ENCODE measurements at regions not wholly inside any gene's neighbourhood (a gene's known extent, or its start where the extent isn't known, plus 50 kb on each side); places are given as distances from the start of the nearest gene placed in this dataset.

DNA sequence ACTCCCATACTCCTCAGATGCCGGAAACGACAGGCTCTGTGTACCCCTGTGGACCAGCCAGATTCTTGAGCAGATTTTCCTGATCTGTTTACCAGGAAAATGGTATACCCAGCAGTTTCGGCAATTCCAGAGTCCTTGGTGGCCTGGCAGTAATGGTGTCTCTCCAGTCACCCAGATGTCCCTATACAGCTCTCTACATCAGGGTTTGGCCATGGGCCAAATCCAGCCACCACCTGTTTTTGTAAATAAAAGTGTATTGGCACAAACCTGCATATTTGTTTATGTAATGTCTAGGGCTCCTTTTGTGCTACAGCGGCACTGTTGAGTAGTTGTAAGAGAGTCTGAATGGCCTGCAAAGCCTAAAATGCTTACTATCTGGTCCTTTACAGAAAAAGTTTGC lies 491.3 kb downstream of the RPS24 start:
- WGBS, 2 donors: 91 to 95% methylated on average over 4 of the region's 4 CpGs
- Histone ChIP-seq H3K4me1 (no peaks in the 10 kb centered on the region), H3K4me3 (no peak overlapping the region), H3K27ac (no peak overlapping the region), H3K36me3 (ENCODE audit: low read depth, missing control alignments) (no peaks in the 10 kb centered on the region), H3K9me3 (no peaks in the 10 kb centered on the region), H3K27me3 (no peaks in the 10 kb centered on the region)
- intact Hi-C loops (cut with DNase I; ENCODE audit: low total_unique reads): no loop called here
- TF ChIP-seq, protein P1, sequence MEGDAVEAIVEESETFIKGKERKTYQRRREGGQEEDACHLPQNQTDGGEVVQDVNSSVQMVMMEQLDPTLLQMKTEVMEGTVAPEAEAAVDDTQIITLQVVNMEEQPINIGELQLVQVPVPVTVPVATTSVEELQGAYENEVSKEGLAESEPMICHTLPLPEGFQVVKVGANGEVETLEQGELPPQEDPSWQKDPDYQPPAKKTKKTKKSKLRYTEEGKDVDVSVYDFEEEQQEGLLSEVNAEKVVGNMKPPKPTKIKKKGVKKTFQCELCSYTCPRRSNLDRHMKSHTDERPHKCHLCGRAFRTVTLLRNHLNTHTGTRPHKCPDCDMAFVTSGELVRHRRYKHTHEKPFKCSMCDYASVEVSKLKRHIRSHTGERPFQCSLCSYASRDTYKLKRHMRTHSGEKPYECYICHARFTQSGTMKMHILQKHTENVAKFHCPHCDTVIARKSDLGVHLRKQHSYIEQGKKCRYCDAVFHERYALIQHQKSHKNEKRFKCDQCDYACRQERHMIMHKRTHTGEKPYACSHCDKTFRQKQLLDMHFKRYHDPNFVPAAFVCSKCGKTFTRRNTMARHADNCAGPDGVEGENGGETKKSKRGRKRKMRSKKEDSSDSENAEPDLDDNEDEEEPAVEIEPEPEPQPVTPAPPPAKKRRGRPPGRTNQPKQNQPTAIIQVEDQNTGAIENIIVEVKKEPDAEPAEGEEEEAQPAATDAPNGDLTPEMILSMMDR (IDR thresholded peaks at IDR 0.05): no peak
- DNase-seq: no peak

DNA sequence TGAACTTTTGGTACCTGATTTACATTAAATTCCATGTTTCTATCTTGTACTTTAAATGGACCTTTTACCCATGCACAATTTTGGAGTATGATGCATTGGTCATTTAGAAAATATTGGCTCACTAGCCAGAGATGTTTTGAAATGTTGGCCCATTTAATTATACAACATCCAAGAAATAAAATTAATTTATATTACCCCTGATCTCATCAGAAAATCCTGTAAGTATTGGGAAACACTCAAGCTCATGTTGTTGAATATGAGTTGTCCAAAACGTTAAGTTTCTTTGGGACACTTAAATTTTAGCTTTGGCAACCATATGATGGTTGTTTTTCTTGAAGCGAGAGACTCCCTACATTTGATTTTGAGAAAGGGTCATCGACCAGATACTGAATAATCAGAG lies 492.7 kb downstream of the RPS24 start:
- 81 to 89% methylated on average over 3 of the region's 3 CpGs for WGBS, 2 donors
- no peak for DNase-seq
- TF ChIP-seq POLR2A (IDR thresholded peaks at IDR 0.05): no peak
- TF ChIP-seq, protein P1 (IDR thresholded peaks at IDR 0.05): no peak
- H3K36me3 ChIP-seq (ENCODE audit: low read depth, missing control alignments): no peaks in the 10 kb centered on the region
- H3K27ac ChIP-seq: no peak overlapping the region
- H3K9me3 ChIP-seq: no peaks in the 10 kb centered on the region
- intact Hi-C loops (cut with DNase I; ENCODE audit: low total_unique reads): no loop called here
- H3K4me1 ChIP-seq: no peaks in the 10 kb centered on the region
- H3K4me3 ChIP-seq: no peak overlapping the region
- H3K27me3 ChIP-seq: no peaks in the 10 kb centered on the region

DNA sequence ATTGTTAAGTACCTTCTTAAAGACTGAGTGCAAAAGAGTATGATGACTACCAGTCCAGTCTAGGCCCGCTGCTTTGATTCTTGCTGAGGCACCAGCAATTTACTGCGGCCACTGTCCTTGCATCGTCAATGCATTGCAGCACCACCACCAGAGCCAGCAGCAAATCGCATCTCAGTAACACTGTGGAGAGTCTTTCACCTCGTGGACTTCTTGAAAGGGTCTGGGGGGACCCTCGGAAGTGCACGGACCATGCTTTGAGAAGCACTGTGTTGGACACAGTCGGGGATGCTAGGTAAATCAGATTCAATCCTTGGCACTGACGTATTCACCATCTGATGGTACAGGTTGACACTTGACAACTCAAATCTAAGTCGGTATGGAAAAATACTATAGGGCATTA lies 493.6 kb downstream of the RPS24 start:
- intact Hi-C loops (cut with DNase I; ENCODE audit: low total_unique reads): no loop called here
- DNase-seq: no peak
- WGBS, 2 donors: 83 to 92% methylated on average over 10 of the region's 10 CpGs

DNA sequence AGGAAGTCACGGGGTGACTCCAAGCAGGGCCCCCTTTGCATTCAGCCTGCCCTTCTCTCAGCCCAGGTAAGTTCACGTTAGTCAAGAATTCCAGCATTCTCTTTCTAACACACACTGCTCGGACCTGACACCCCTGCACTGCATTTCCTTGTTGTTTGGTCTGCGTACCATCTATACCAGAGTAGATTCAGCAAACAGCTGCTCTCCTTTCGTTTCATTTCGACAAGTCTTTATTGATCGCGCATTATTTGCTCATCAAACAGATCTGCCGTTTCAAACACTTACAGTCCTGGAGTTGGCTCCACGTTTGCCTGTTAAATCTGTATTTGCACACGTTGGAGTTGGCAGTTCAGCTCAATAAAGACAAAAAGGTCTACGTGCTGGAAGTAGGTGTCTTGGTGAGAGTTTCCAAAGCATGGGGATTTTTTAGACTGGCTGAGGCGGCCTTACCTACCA lies 495.1 kb downstream of the RPS24 start:
- Histone ChIP-seq H3K27ac (no peak overlapping the region), H3K9me3 (no peaks in the 10 kb centered on the region), H3K27me3 (no peaks in the 10 kb centered on the region), H3K36me3 (ENCODE audit: low read depth, missing control alignments) (no peaks in the 10 kb centered on the region), H3K4me3 (no peak overlapping the region), H3K4me1 (peaks cover 9% of the 10 kb centered on the region)
- 92% methylated on average over 13 of the region's 13 CpGs for WGBS, 2 donors
- no peak for DNase-seq
- TF ChIP-seq POLR2A (IDR thresholded peaks at IDR 0.05): no peak
- TF ChIP-seq, protein P1 (IDR thresholded peaks at IDR 0.05): no peak
- intact Hi-C loops (cut with DNase I; ENCODE audit: low total_unique reads): no loop called here

More for the DNA sequence above, 493.6 kb downstream of the RPS24 start:
- Histone ChIP-seq H3K9me3 (no peaks in the 10 kb centered on the region), H3K27ac (no peak overlapping the region), H3K4me3 (no peak overlapping the region), H3K36me3 (ENCODE audit: low read depth, missing control alignments) (no peaks in the 10 kb centered on the region), H3K4me1 (no peaks in the 10 kb centered on the region), H3K27me3 (no peaks in the 10 kb centered on the region)
- no peak for TF ChIP-seq POLR2A (IDR thresholded peaks at IDR 0.05)
- TF ChIP-seq, protein P1 (IDR thresholded peaks at IDR 0.05): no peak

DNA sequence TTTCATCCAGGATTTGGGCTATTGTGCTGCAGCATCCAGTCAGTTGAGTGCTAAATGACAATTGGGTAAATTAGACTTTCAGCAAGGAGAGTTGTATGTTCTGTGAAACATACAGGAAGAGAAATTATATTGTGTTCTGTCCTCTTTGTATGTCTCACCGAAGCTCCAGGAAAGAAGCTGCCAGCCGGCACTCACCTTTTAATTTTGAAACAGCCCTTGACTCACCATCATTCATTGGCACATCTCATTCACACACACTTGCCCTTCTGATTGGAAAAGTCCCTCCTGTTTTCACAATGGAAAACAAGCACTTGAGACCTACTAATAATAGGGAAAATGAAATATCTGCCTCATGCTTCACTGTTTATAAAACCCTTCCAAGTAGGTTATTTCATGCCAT lies 495.6 kb downstream of the RPS24 start:
- TF ChIP-seq POLR2A (IDR thresholded peaks at IDR 0.05): no peak
- TF ChIP-seq, protein P1 (IDR thresholded peaks at IDR 0.05): no peak
- DNase-seq: no peak
- Histone ChIP-seq H3K4me3 (no peak overlapping the region), H3K36me3 (ENCODE audit: low read depth, missing control alignments) (no peaks in the 10 kb centered on the region), H3K27ac (no peak overlapping the region), H3K9me3 (no peaks in the 10 kb centered on the region), H3K27me3 (no peaks in the 10 kb centered on the region), H3K4me1 (peaks cover 11% of the 10 kb centered on the region)
- intact Hi-C loops (cut with DNase I; ENCODE audit: low total_unique reads): no loop called here
- WGBS, 2 donors: 94 to 100% methylated on average over 2 of the region's 2 CpGs

Data from testis (tissue), 2 donors.